H1 (cell line): ENCODE measurements at regions not wholly inside any gene's neighbourhood (a gene's known extent, or its start where the extent isn't known, plus 50 kb on each side); places are given as distances from the start of the nearest gene placed in this dataset.

Experiments
- CTCF ChIP-seq, 3 experiments: IDR thresholded peaks; 1 replicate in 2 of 3; 2 replicates in 1 of 3; pipeline versions ENCODE4 v1.5.1 to v1.6.1; 2011; ENCODE audit warnings: low read length in 3 of 3, mild to moderate bottlenecking in 3 of 3, inconsistent platforms in 2 of 3, low read depth in 1 of 3, moderate library complexity in 1 of 3; ENCODE audit not compliant: insufficient read depth in 1 of 3; ENCODE audit errors: control extremely low read depth in 1 of 3
- EZH2 ChIP-seq: fragments of 200-600 bp; sonication (generic); IDR thresholded peaks from 2 replicates; pipeline ENCODE4 v1.7.1; 2012; ENCODE audit warnings: low read depth, mild to moderate bottlenecking, moderate library complexity, low read length, inconsistent platforms; ENCODE audit not compliant: severe bottlenecking
- POLR2AphosphoS5 ChIP-seq: IDR thresholded peaks from 2 replicates; pipeline ENCODE4 v1.6.1; 2011; ENCODE audit warnings: low read depth, low read length
- TCF12 ChIP-seq: IDR thresholded peaks from 2 replicates; pipeline ENCODE4 v1.6.1; 2011; ENCODE audit warnings: low read depth, mild to moderate bottlenecking, low read length

GRCh38 chr2:146415291-146415690 is 1429.5 kb upstream of the ACVR2A start:
- TF ChIP-seq CTCF (IDR thresholded peaks at IDR 0.05; ENCODE audit: control extremely low read depth in 1 of 3, insufficient read depth in 1 of 3, low read depth in 1 of 3, low read length in 3 of 3) (no peak), TCF12 (no peak), POLR2AphosphoS5 (no peak), EZH2 (no peak)
